ENCODE measurements at regions not wholly inside any gene's neighbourhood (a gene's known extent, or its start where the extent isn't known, plus 50 kb on each side); places are given as distances from the start of the nearest gene placed in this dataset.

- DNase-seq: no peak
- Histone ChIP-seq H4K91ac (ENCODE audit: insufficient read length, low read depth, low read length) (no peak overlapping the region), H3K27ac (ENCODE audit: insufficient read length, low read depth, low read length) (no peak overlapping the region), H3K23me2 (ENCODE audit: insufficient read length, low read depth, low read length, poor library complexity, severe bottlenecking) (no peaks in the 10 kb centered on the region), H2AK5ac (ENCODE audit: insufficient read length, low read length) (no peak overlapping the region), H3K56ac (ENCODE audit: insufficient read length, low read depth, low read length) (no peak overlapping the region), H3K9ac (ENCODE audit: extremely low read depth, insufficient read length, low read length) (no peak overlapping the region), H3K14ac (ENCODE audit: insufficient read depth, low read length) (no peak overlapping the region), H3K79me2 (ENCODE audit: insufficient read depth, low read length) (no peaks in the 10 kb centered on the region), H2BK5ac (ENCODE audit: insufficient read length, low read length) (no peak overlapping the region), H2BK20ac (ENCODE audit: low read depth, low read length, poor library complexity, severe bottlenecking) (no peak overlapping the region), H3T11ph (ENCODE audit: low read length) (no peak overlapping the region), H4K8ac (replicated peaks; ENCODE audit: insufficient read length, low read depth, low read length) (no peak overlapping the region), H3K4me2 (ENCODE audit: insufficient read depth, insufficient read length, low read length) (no peak overlapping the region), H3K4ac (ENCODE audit: low read depth, low read length) (no peak overlapping the region), H3K4me1 (ENCODE audit: insufficient read depth, low read length) (no peaks in the 10 kb centered on the region), H2AFZ (ENCODE audit: low read length) (no peak overlapping the region), H3K9me3 (ENCODE audit: control insufficient read depth, low read depth, low read length) (no peaks in the 10 kb centered on the region), H2BK120ac (ENCODE audit: low read depth, low read length, poor library complexity, severe bottlenecking) (no peak overlapping the region), H4K20me1 (ENCODE audit: control insufficient read depth, insufficient read depth, insufficient read length) (no peaks in the 10 kb centered on the region), H3K23ac (ENCODE audit: insufficient read length, low read depth, low read length) (no peak overlapping the region), H2BK15ac (ENCODE audit: low read depth, low read length) (no peak overlapping the region), H3K18ac (ENCODE audit: insufficient read length, low read depth, low read length) (no peak overlapping the region), H2BK12ac (ENCODE audit: insufficient read length, low read depth, low read length) (no peak overlapping the region), H4K5ac (ENCODE audit: insufficient read length, low read depth, low read length) (no peak overlapping the region), H3K79me1 (ENCODE audit: insufficient read depth, low read depth, low read length, poor library complexity, severe bottlenecking) (no peaks in the 10 kb centered on the region), H3K27me3 (ENCODE audit: insufficient read depth, low read length) (no peaks in the 10 kb centered on the region)
- Mint-ChIP-seq H3K36me3 (ENCODE audit: insufficient read depth in 1 of 3, low read depth in 3 of 3) (peaks cover 0 to 4% (median 3%) of the 10 kb centered on the region in 3 experiments; a peak in 4 of 7 replicates), H3K27me3 (ENCODE audit: low read depth) (no peaks in the 10 kb centered on the region; the same call in 1 of the 2 replicates), H3K27ac (no peak overlapping the region), H3K9me3 (peaks cover 4% of the 10 kb centered on the region in 2 experiments; a peak in 3 of 5 replicates), H3K4me3 (no peak overlapping the region), H3K4me1 (peaks cover 7% of the 10 kb centered on the region in 2 experiments; a peak in 3 of 4 replicates)
- no peak for TF ChIP-seq CTCF (conservative IDR thresholded peaks at IDR 0.05)
- no CpG with 5 or more reads among the region's 1 CpG for WGBS (ENCODE audit: extremely low coverage, insufficient read length, low lambda C conversion rate)
Measured at GRCh38 chr7:106749165-106749564, 88.2 kb upstream of the CCDC71L start.
